ENCODE measurements at regions not wholly inside any gene's neighbourhood (a gene's known extent, or its start where the extent isn't known, plus 50 kb on each side); places are given as distances from the start of the nearest gene placed in this dataset.

GRCh38 chr1:221637641-221638041, 104.2 kb downstream of the DUSP10 start:
- no peaks in the 10 kb centered on the region for H3K27me3 ChIP-seq
- intact Hi-C loops (cut with DNase I), result no loop called here
- no peak for TF ChIP-seq CTCF (IDR thresholded peaks at IDR 0.05)
- no peak overlapping the region for H3K4me3 ChIP-seq
- DNase-seq (no peak), ATAC-seq (no peak)
- H3K9me3 ChIP-seq, result no peaks in the 10 kb centered on the region
- H3K27ac ChIP-seq, result no peak overlapping the region
- no peaks in the 10 kb centered on the region for H3K36me3 ChIP-seq
- no peaks in the 10 kb centered on the region for H3K4me1 ChIP-seq

- no peak for ATAC-seq
- H3K27ac ChIP-seq, result no peak overlapping the region
- no peak overlapping the region for H3K4me3 ChIP-seq
- no peaks in the 10 kb centered on the region for H3K36me3 ChIP-seq
- no peaks in the 10 kb centered on the region for H3K27me3 ChIP-seq
- no peak for TF ChIP-seq CTCF (IDR thresholded peaks at IDR 0.05)
- no peaks in the 10 kb centered on the region for H3K4me1 ChIP-seq
- DNase-seq, result no peak
- intact Hi-C loops (cut with DNase I), result no loop called here
- H3K9me3 ChIP-seq, result no peaks in the 10 kb centered on the region
Observed at GRCh38 chr1:221638595-221638994, 103.3 kb downstream of the DUSP10 start.

- Histone ChIP-seq H3K9me3 (no peaks in the 10 kb centered on the region), H3K27me3 (no peaks in the 10 kb centered on the region), H3K36me3 (no peaks in the 10 kb centered on the region), H3K4me1 (no peaks in the 10 kb centered on the region), H3K27ac (no peak overlapping the region), H3K4me3 (no peak overlapping the region)
- intact Hi-C loops (cut with DNase I), result no loop called here
- DNase-seq (no peak), ATAC-seq (no peak)
- no peak for TF ChIP-seq CTCF (IDR thresholded peaks at IDR 0.05)
Observed at GRCh38 chr1:221641811-221642210, 100.1 kb downstream of the DUSP10 start.

GRCh38 chr1:221643404-221644144, 98.3 kb downstream of the DUSP10 start:
- no peaks in the 10 kb centered on the region for H3K4me1 ChIP-seq
- H3K27ac ChIP-seq, result no peak overlapping the region
- H3K9me3 ChIP-seq, result no peaks in the 10 kb centered on the region
- no peak overlapping the region for H3K4me3 ChIP-seq
- no peaks in the 10 kb centered on the region for H3K36me3 ChIP-seq
- DNase-seq (no peak), ATAC-seq (no peak)
- no peaks in the 10 kb centered on the region for H3K27me3 ChIP-seq
- TF ChIP-seq CTCF (IDR thresholded peaks at IDR 0.05), result no peak
- intact Hi-C loops (cut with DNase I), result no loop called here

GRCh38 chr1:221644145-221644448, 97.8 kb downstream of the DUSP10 start:
- DNase-seq (no peak), ATAC-seq (no peak)
- H3K27ac ChIP-seq, result no peak overlapping the region
- H3K4me3 ChIP-seq, result no peak overlapping the region
- no peaks in the 10 kb centered on the region for H3K4me1 ChIP-seq
- H3K36me3 ChIP-seq, result no peaks in the 10 kb centered on the region
- intact Hi-C loops (cut with DNase I), result no loop called here
- no peaks in the 10 kb centered on the region for H3K9me3 ChIP-seq
- TF ChIP-seq CTCF (IDR thresholded peaks at IDR 0.05), result no peak
- no peaks in the 10 kb centered on the region for H3K27me3 ChIP-seq

All from left lung (tissue), 4 donors.